IPS DF 4.7 (cell line): ENCODE measurements at regions not wholly inside any gene's neighbourhood (a gene's known extent, or its start where the extent isn't known, plus 50 kb on each side); places are given as distances from the start of the nearest gene placed in this dataset.
"Not testable (repeated sequence)": the region's sequence is repeated elsewhere in the genome, so short reads cannot be mapped to it uniquely, and the experiment has no call there.

ENCODE experiments used
- DNase-seq: peaks from one replicate; pipeline ENCODE4 v3.0.0-alpha.2; 2013; ENCODE audit warnings: low spot score; ENCODE audit errors: extremely low read depth

DNA sequence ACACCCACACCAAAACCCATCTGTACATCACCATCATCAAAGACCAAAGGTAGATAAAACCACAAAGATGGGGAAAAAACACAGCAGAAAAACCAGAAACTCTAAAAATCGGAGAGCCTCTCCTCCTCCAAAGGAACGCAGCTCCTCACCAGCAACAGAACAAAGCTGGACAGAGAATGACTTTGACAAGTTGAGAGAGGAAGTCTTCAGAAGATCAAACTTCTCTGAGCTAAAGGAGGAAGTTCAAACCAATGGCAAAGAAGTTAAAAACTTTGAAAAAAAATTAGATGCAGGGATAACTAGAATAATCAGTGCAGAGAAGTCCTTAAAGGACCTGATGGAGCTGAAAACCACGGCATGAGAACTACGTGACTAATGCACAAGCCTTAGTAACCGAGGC lies 247.5 kb upstream of the ERBB4 start:
- not testable (repeated sequence) for DNase-seq

DNA sequence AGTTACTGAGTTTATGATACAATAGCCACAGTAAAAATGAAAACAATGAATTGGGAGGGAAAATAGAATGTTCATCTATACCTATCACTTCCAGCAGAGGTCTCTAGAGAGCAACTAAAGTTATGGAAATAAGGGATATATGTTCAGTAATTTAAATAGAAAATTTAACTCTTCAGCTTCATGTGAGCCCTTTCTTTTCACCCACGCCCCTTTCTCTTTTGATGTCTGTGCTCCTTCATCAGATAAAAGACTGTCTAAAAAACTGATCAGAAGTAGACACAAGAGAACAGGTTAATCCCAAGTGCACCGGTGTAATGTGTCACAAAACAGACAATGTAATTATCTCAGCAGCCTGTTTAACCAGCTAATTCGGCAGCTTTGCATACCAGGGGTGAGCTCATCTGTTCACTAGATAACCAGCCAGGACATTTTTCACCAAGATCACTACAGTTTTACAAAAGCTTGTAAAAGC lies 238.5 kb upstream of the ERBB4 start:
- no peak for DNase-seq

DNA sequence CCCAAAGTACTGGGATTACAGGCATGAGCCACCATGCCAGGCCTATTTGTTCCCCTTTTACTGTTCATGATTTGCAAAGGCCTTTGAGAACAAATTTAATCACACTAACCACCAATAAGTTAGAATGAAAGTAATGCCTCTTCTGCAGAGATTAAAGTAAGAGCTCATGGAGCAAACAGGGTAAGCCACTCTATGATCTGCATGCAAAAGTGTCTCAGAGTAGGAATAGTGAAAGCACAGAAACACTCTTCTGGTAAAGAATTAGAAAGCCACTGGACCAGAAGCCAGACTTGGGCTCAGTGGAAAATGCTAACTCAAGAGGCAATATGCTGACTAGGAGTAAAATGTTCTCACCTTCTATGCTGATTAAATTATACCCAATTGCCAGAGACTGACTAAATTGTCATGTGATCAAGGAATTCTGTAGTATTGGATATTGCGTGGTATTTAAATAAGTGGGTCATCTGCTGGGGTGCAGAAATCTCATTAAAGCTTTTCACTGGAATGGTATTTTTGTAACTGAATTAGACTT lies 235.3 kb upstream of the ERBB4 start:
- DNase-seq, result no peak

DNA sequence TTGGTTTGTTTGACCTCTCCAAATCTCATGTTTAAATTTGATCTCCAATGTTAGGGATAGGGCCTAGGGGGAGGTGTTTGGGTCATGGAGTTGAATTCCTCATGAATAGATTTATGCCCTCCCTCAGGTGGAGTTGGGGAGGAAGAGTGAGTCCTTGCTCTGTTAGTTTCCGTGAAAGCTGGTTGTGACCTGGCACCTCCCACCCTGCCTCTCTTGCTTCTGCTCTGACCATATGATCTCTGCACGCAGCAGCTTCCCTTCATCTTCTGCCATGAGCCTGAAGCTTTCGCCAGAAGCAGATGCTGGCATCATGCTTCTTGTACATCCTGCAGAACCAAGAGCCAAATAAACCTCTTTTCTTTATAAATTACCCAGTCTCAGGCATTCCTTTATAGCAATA lies 231.6 kb upstream of the ERBB4 start:
- no peak for DNase-seq

DNA sequence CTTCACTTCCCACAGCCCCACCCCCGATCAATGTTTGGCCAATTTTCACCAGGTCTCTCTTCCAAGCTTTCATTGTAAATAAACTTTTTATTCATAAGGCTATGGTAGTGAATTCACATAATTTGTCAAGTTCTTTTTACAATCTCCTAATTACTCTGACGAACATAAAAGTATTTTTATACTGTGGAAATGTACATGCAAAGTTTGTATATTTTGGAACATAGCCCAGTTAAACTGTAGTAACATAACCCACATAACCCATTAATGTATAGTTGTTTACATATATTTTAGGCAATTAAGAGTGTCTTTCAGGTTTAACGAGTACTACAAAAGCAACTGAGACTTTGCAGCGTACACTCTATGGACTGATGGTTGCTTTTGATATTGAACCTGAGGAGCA lies 228.3 kb upstream of the ERBB4 start:
- DNase-seq, result no peak

DNA sequence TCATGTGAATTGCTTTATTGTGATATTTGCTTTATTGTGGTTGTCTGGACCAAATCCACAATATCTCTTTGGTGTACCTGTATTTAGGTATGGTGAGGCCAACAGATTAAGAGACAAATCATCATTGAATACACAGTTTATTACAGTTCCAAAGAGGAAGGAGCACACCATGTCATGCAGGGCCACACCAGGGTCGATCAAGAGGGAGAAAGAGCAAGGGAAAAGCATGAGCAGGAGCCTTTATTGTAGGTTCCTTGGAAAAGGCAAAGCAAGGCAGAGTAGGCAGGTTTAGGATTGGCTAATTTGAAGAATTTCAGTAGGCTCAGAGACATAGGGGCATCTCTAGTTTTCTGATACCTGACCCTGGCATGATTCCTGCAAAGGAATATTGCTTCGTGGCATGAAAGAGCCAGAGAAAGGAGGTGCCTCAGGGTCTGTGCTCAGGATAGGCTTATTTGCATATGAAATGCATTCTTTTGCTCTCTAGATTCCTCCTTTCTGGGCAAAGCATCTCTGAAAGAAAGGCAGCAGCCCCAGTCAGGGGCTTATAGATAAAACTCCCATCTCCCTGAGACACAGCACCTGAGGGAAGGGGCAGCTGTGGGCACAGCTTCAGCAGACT lies 214.2 kb upstream of the ERBB4 start:
- DNase-seq, result peak; percentile 14

DNA sequence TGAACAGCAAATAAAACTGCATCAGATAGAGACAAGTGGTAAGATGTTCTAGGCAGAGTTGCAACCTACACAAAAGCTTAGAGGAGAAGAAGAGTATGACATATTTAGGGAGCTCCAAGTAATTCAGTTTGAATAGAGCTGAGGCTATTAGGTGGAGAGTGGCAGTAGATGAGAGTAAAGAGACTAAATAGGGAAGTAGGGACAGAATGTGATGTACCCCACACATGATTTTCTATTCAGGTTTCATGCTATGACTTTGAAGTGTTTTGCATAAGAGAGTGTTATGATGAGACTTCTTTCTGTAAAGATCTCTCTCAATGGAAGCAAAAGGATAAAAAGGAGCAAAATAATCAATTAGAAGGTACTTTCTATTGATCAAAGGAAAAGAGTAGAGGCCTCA lies 206.8 kb upstream of the ERBB4 start:
- DNase-seq, result no peak

DNA sequence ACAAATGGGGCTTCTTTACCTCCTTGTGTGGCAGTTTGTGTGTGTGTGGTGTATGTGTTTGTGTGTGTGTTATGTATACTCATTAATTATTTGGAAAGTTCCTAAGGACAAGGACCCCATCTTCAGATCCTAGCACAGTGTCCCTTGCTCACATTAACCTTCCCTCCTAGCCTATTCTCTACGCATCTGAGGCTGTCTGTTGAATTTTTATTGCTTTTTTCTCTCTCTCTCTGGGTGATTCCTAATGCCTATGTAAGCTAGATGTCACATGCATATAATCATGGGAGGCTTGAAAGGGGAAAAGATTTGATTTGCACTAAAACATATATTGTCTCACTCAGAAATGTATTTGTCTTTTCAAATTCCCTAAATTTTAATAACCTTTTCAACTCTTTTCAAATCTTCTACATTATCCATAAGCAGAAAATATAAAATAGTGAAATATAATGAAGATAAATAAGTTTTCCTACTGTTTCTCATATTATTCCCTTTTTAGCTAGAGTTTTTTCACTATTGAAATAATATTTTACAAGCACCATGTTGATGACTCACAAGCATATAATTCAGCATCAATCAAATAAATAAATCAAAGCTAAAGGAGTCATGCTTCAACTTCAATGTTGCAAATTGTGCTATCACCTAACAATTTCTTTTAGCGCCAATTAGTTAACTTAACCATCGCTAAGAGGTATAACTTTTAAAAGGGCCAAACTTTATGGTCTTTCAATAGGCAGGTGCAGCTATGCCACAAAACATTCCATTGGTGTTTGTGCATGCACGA lies 199.0 kb upstream of the ERBB4 start:
- DNase-seq, result no peak

DNA sequence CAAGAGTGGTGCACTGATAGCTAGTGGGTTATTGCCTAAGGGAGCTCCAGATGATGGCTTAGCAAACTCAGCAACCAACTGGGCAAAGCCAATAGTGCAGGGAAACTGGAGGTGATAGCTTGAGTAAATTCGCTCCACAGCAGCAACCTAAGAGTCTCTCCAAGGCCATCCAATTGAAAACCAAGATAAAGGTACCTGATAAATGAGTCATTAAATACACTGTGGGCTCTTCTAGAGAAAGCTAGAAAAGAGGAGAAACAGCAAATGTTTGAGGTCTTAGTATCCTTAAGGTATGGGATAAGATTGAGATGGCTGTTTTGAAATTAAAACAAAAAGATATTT lies 197.8 kb upstream of the ERBB4 start:
- no peak for DNase-seq

DNA sequence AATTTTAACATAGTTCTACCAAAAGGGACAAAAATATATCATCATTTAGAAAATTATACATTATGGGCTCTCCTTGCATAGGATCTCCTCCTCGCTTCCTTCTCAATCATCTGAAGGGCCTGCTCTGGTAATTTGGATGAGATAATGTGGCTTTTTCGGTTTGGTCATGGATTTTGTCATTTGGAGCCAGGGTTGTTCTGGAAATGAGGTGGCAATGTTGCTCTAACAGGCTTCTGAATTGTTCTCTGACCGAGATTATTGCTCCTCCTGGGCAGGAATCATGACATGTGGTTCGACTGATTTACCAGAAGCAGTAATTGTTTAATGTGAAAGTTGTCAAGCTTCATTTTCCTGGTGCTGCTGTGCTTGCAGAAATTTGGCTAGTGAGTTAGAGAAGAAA lies 194.7 kb upstream of the ERBB4 start:
- DNase-seq, result no peak

DNA sequence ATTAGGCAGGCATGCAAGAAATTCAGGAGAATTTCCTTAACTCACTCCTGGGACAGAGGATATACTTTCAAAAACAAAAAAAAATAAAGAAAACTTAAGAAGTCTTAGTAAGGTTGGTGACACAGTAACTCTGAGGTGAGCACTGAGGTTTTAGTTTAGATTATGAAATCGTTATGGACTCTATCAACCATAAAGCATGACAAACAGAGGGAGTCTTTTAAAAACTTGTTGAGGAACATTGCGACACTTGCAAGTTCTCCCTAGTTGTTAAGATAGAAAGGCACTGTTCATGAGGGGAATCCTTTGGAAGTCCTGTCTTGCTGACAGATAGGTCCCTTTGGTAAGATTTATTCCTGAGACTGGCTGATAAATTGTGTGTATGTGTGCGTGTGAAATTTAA lies 194.3 kb upstream of the ERBB4 start:
- DNase-seq, result no peak

DNA sequence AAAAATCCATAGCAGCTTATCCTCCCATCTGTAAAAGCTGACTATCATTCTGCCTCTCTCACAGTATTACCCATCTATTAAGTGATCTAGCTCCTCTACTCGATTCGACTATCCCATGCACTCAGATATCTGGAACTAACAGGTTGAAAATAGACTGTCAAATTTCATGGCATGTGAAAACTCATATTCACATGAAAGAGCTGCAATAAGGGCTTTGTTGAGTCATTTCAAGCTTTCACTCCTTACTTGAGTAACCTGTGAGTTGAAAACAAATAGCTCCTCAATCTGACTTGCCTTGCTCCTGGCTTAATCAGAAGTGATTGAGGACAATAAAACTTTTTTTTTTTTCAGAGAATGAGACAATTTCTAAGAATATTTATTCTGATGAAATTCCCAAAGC lies 192.4 kb upstream of the ERBB4 start:
- no peak for DNase-seq

DNA sequence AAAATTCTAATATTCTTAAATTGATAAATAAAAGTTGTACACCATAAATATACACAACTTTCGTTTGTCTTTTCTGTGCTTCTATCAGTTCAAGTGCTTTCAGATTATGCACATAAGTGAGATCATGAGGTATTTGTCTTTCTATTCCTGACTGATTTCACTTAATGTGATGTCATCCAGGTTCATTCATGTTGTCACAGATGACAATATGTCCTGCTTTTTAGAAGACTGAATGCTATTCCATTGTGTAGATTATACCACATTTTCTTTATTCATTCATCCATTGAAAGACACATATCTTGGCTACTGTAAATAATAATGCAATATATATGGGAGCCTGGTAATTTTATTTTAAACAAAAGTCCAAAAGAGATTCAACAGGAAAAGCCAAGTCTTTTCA lies 190.1 kb upstream of the ERBB4 start:
- no peak for DNase-seq

DNA sequence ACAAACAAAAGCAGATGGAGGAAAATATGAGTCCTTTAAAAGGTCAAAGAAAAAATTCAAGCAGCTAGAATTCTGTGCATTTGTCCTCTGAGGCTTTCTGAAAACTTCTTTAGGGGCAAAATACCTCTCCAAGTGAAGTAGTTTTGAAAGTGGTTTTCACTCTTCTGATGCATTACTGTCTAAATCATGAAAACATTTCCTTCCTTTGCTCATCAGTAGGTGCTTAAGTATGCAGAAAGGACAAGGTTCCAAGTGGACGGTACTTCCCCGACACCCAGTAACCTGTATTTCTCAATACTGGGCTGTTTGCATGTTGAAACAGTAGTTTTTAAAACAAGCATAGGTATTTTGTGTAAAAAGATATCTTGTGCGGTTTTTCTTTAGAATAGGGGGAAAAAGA lies 189.1 kb upstream of the ERBB4 start:
- no peak for DNase-seq

DNA sequence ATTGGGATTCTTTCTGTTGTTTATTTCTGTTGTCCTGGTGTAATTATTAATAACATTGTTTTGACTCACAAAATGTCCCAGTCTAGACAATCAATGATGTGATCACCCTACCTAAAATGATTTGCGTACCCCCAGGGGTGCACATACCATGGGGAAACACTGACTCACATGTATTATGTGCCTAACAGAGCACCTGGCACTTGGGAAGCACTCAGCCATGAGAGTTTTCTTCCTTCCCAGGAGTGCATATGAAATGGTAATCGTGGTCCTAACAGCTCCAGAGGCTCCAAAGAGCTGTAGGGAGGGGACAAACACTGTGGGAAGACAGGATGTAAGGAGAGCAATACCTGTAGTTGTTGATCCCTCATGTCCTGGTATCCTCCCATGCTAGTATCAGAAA lies 187.8 kb upstream of the ERBB4 start:
- DNase-seq, result peak; percentile 3

DNA sequence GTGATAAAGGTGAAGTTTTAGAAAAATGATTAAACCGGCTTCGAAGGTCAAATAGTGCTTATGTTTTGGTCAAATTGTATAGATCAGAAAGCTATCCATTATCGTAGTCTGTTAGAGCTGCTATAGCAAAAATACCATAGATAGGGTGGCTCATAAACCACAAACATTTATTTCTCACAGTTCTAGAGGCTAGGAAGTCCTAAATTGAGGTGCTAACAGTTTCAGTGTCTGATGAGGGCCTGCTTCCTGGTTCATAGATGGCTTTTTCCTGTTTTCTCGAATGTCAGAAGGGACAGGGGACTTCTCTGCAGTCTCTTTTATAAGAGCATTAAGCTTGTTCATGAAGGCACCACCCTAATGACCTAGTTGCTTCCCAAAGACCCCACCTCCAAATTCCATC lies 186.6 kb upstream of the ERBB4 start:
- no peak for DNase-seq

DNA sequence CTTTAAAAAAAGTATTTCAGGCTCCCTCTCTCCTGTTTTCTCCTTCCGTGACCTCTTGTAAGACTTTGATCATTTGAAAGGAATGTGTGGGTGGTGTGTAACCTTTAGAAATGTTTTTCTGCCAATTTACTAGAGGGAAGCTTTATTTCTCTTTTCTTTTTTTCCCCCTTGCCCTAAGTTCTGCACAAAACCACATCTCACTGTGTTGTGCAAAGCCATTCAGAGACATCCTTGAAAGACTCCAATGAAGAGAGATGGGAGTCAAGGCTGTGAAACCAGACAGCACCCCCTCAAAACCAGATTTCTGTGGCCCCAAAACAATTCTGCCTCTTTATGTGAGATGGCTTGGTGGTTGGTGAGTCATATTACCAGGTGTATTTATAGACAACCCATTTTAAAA lies 184.6 kb upstream of the ERBB4 start:
- DNase-seq, result no peak

DNA sequence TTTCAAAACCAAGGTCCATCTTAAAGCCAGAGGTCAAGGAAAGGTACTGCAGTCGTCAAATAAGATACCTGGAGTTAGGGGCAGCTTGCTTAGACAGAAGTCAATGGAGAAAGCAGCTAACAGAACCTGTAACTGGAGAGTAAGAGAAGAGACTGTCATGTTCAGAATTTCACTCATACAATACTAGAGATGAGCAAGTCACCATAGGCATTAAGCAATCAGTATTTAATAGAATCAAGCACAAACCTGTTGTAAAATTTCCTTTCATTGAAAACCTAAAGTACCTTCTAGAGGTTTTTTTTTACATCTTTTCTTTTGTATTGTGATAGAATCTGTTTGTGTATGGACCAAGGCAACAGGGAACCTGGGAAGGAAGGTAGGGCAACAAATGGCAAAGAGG lies 183.4 kb upstream of the ERBB4 start:
- no peak for DNase-seq

DNA sequence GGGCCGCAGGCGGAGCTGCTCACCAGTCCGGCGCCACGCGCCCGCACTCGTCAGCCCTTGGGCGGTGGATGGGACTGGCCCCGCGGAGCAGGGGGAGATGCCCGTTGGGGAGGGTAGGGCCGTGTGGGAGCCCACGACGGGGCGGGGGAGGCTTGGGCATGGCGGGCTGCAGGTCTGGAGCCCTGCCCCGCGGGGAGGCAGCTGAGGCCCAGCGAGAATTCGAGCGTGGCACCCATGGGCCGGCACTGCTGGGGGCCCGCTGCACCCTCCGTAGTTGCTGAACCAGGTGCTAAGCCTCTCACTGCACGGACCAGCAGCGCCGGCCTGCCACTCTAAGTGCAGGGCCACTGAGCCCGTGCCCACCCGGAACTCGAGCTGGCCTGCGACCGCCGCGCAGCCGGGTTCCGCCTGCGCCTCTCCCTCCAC lies 182.4 kb upstream of the ERBB4 start:
- DNase-seq, result no peak

DNA sequence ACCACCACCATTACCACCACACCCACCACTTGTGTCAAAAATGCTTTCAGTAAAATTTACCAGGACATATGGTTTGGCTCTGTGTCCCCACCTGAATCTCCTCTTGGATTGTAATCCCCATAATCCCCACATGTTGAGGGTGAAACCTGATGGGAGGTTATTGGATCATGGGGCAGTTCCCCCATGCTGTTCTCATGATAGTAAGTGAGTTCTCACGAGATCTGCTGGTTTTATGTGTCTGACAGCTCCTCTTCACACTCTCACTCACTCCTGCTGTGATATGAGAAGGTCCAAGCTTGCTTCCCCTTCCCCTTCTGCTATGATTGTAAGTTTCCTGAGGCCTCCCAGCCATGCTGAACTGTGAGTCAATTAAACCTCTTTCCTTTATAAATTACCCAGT lies 176.8 kb upstream of the ERBB4 start:
- not testable (repeated sequence) for DNase-seq

DNA sequence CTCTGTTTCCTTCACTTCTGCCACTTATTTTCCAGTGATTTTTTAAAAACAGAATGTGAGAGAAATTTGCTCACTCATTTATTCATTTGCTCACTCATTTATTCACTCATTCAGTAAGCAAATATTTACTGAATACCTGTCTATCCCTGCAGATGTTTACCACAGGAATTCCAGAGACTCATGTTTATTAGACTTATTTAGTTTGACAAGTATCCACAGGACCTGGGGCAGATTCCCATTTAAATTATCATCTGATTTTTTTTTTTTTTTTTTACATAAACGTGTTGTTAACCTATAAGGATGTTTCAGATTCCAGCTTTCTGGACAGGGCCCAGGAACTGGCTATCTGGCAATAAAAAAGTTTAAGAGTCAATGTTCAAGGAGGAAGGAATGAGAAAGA lies 175.1 kb upstream of the ERBB4 start:
- no peak for DNase-seq

DNA sequence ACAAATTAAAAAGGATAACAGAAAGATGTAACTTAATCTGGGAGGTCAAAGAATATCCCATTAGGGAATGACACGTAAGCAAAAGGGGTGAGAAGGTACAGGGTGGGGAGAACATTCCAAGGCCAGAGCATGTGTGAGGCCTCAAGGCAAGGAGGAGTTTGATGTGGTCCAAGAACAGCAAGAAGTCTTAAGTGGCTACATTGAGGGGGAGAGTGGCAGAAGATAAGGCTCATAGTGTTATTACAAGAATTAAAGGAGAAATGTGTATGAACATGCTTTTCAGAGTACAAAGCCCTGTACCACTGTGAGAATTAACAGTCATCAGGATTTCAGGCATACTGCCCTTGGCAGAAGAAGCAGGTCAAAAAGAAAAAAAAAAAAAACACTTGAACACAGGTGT lies 174.4 kb upstream of the ERBB4 start:
- no peak for DNase-seq

DNA sequence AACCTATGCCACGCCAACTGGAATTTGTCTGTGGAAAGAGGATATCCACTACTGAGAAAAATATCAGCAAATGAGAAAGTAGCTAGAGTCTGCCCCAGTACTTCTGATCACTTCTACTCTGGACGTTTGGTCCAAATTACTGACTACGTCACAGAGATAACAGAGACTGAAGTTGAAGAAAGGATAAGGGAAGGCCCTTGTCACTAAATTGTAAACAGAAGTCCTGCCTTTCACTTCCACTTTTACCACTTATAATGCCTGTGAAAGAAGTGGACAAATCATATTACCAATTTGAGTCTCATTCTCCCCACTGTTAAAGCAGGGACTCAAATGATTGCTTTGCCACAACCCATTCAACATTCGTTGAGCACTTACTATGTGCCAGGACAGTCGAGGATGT lies 173.9 kb upstream of the ERBB4 start:
- no peak for DNase-seq
